ENCODE measurements at regions not wholly inside any gene's neighbourhood (a gene's known extent, or its start where the extent isn't known, plus 50 kb on each side); places are given as distances from the start of the nearest gene placed in this dataset.

DNA sequence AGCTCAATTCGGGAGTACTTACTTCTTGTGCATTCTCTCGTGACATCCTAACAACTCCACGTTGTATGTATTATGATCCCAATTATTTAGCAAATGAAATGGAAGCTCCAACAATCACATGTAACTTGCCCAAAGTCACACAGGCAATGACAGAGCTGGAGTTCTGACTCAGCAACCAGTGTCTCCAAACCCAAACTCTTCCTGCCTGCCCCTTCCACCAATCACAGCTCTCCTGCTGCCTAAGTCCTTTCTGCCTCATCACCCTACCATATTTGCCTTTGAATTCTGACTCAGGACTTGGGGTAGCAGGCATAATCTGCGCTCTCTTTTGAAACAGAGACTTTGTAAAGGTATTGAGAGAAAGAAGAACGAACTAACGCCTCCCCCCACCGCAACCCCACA is 245.2 kb upstream of the MAF start:
- TF ChIP-seq, protein P1, sequence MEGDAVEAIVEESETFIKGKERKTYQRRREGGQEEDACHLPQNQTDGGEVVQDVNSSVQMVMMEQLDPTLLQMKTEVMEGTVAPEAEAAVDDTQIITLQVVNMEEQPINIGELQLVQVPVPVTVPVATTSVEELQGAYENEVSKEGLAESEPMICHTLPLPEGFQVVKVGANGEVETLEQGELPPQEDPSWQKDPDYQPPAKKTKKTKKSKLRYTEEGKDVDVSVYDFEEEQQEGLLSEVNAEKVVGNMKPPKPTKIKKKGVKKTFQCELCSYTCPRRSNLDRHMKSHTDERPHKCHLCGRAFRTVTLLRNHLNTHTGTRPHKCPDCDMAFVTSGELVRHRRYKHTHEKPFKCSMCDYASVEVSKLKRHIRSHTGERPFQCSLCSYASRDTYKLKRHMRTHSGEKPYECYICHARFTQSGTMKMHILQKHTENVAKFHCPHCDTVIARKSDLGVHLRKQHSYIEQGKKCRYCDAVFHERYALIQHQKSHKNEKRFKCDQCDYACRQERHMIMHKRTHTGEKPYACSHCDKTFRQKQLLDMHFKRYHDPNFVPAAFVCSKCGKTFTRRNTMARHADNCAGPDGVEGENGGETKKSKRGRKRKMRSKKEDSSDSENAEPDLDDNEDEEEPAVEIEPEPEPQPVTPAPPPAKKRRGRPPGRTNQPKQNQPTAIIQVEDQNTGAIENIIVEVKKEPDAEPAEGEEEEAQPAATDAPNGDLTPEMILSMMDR (IDR thresholded peaks at IDR 0.05) = no peak
- no peak for TF ChIP-seq POLR2A (IDR thresholded peaks at IDR 0.05)
- no peak for DNase-seq (ENCODE audit: low spot score in 2 of 2)
- no peak overlapping the region for H3K4me3 ChIP-seq (ENCODE audit: low read depth, poor library complexity, severe bottlenecking)
- intact Hi-C loops (cut with DNase I; ENCODE audit: low total_unique reads) = no loop called here
- WGBS, 2 donors = 95 to 96% methylated on average over 7 of the region's 7 CpGs

DNA sequence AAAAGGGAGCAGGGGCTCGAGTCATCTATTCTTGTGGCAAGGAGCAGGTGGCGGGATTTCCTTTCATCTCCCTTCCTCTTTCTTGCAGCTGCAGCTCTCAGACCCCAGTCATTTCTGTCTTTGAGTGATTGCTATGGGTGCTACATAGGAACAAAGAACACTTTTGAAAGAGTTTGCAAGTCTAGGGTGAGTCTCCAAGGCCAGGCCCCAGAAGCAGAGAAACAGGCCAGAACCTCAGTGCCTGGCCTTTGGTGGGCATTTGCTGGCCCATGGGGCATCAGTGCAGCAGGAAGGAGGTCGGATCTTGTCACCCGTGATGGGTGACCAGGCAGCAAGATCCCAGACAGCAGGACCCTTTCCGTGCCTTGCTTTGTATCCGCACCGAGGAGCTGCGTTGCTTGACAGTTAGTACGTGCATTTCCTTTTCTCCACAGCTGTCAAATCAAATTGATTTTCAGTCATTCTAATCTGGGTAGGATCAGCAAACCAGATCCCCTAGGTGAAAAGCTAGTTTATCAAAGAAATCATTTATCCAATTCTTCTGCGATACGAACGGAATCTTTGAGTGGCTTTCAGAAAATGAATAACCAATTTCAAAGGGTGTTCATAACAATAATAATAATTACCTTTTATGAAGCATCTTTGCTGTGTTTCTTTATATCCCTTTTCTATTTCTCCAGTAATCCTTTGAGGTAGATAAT is 244.6 kb upstream of the MAF start:
- no peak for TF ChIP-seq POLR2A (IDR thresholded peaks at IDR 0.05)
- TF ChIP-seq, protein P1 (IDR thresholded peaks at IDR 0.05) = no peak

DNA sequence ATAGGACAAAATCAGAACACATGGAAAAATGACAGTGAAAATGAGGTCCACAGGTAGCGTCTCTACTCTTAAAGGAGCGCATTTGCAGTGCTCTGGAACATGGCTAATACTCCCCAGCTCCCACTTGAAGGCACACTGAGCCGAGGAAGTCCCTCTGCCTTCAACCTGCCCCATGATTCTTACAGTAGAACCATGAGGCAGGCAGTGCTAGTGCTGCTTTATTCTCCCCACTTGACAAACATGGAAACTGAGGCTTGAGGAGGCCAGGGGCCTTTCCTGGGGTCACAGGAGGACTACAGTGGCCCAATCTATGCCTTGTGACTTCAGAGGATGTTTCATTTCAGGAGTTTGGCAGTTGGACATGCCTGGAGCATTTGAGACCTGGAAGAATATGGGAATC is 244.1 kb upstream of the MAF start:
- H3K4me3 ChIP-seq (ENCODE audit: low read depth, poor library complexity, severe bottlenecking) = no peak overlapping the region
- 96% methylated on average over 3 of the region's 3 CpGs for WGBS, 2 donors
- DNase-seq (ENCODE audit: low spot score in 2 of 2) = no peak
- intact Hi-C loops (cut with DNase I; ENCODE audit: low total_unique reads) = no loop called here
- TF ChIP-seq POLR2A (IDR thresholded peaks at IDR 0.05) = no peak
- TF ChIP-seq, protein P1 (IDR thresholded peaks at IDR 0.05) = no peak

More for the DNA sequence above, 244.6 kb upstream of the MAF start:
- intact Hi-C loops (cut with DNase I; ENCODE audit: low total_unique reads) = no loop called here
- H3K4me3 ChIP-seq (ENCODE audit: low read depth, poor library complexity, severe bottlenecking) = no peak overlapping the region
- 85 to 86% methylated on average over 12 of the region's 12 CpGs for WGBS, 2 donors
- no peak for DNase-seq (ENCODE audit: low spot score in 2 of 2)

DNA sequence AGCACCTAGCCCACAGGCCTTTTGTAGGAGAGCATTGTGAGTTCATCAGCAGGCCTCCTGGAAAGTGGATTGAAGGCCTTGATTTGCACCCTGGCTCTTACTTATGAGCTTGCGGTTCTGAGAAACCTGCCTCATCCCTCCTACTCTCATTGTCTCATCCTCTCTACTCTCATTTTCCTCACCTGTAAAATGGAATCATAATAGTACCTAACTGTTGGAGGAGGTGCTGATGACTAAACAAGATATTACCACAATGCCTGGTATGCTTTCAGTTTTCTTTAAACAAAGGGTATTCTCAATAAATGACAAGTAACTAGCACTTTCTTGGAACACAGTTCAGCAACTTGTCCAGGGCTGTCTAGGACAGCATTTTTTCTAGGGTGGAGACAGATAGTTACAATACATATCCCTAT is 243.1 kb upstream of the MAF start:
- intact Hi-C loops (cut with DNase I; ENCODE audit: low total_unique reads) = no loop called here
- 28 to 79% methylated on average over 1 of the region's 1 CpG for WGBS, 2 donors
- TF ChIP-seq POLR2A (IDR thresholded peaks at IDR 0.05) = no peak
- TF ChIP-seq, protein P1 (IDR thresholded peaks at IDR 0.05) = no peak
- no peak for DNase-seq (ENCODE audit: low spot score in 2 of 2)
- H3K4me3 ChIP-seq (ENCODE audit: low read depth, poor library complexity, severe bottlenecking) = no peak overlapping the region

DNA sequence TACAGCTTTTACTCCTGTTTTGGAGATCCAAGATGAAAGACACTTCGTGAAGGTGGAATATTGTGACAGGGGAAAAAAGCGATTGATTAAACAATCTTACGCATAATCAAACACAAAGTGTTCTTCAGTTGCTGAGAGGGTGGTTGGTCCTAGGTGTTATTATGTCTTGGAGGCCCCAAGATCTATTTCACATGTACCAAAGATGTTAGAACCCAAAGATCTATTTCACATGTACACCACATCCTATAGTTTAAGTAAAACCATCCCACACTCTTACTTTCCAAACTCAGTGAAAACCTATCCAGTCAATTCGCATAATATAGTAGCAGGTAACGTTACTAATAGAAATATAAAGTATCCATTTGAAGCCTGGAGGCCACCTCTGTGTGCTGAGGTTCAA is 242.6 kb upstream of the MAF start:
- 93 to 97% methylated on average over 5 of the region's 5 CpGs for WGBS, 2 donors
- no peak for DNase-seq (ENCODE audit: low spot score in 2 of 2)
- intact Hi-C loops (cut with DNase I; ENCODE audit: low total_unique reads) = no loop called here
- TF ChIP-seq, protein P1 (IDR thresholded peaks at IDR 0.05) = no peak
- no peak for TF ChIP-seq POLR2A (IDR thresholded peaks at IDR 0.05)
- H3K4me3 ChIP-seq (ENCODE audit: low read depth, poor library complexity, severe bottlenecking) = no peak overlapping the region

DNA sequence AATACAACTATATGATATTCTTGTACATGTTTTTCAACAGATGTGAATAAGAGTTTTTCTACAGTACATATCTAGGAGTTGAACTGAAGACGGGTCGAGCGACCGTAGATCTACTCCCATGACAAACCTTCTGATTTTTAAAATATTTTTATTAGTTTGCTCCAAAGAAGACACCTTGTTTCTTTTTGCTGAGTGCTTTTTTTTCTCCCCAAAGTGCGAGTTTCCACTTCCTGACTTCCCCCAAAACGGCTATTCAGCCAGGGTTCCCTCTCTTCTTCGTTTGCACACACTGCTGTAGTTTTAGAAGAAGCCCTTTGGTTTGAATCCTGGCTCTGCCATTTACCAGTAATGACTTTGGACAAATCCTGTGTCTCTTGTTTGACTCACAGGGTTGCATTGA is 241.7 kb upstream of the MAF start:
- no peak overlapping the region for H3K4me3 ChIP-seq (ENCODE audit: low read depth, poor library complexity, severe bottlenecking)
- no peak for TF ChIP-seq POLR2A (IDR thresholded peaks at IDR 0.05)
- TF ChIP-seq, protein P1 (IDR thresholded peaks at IDR 0.05) = no peak
- DNase-seq (ENCODE audit: low spot score in 2 of 2) = no peak
- intact Hi-C loops (cut with DNase I; ENCODE audit: low total_unique reads) = no loop called here
- 89 to 92% methylated on average over 7 of the region's 7 CpGs for WGBS, 2 donors

All from lower leg skin (tissue), 4 donors.